Upper lobe of left lung (tissue), 6 donors: ENCODE measurements at regions not wholly inside any gene's neighbourhood (a gene's known extent, or its start where the extent isn't known, plus 50 kb on each side); places are given as distances from the start of the nearest gene placed in this dataset.

Experiments used
- ATAC-seq, 2 donors: fragments of 200-7000 bp; cut with Tn5 transposase; one replicate each; pipeline ENCODE4 v1.9.1; 2022; ENCODE audit warnings: mild to moderate bottlenecking in 2 of 2, moderate library complexity in 2 of 2; ENCODE audit not compliant: low FRiP score in 2 of 2
- DNase-seq, 2 donors: peaks; one replicate each; pipeline ENCODE4 v3.0.0-alpha.2; 2019 to 2020
- H3K27ac ChIP-seq, 4 donors: fragments of 200-600 bp; sonication (generic); one replicate each; pipeline ENCODE4 v1.5.1; 2016 to 2019
- H3K27me3 ChIP-seq, 4 donors: fragments of 200-600 bp; sonication (generic); one replicate each; pipeline ENCODE4 v1.5.1; 2017 to 2019
- H3K36me3 ChIP-seq, 4 donors: fragments of 200-600 bp; sonication (generic); one replicate each; pipeline ENCODE4 v1.5.1; 2016 to 2019
- H3K4me1 ChIP-seq, 4 donors: fragments of 200-600 bp; sonication (generic); one replicate each; pipeline ENCODE4 v1.5.1; 2018 to 2019
- H3K4me3 ChIP-seq, 4 donors: fragments of 200-600 bp; sonication (generic); one replicate each; pipeline ENCODE4 v1.5.1; 2017 to 2019; ENCODE audit warnings: mild to moderate bottlenecking in 2 of 4, moderate library complexity in 1 of 4
- H3K9me3 ChIP-seq, 4 donors: fragments of 200-600 bp; sonication (generic); one replicate each; pipeline ENCODE4 v1.5.1; 2018 to 2019
- CTCF ChIP-seq, 6 experiments: fragments of 450-650 bp in 4 of 6; fragments of 200-600 bp in 2 of 6; sonication (generic) in 2 of 6; IDR thresholded peaks; one replicate each; pipeline ENCODE4 v1.5.1; 2016 to 2019; ENCODE audit warnings: antibody characterized with exemption in 6 of 6
- EP300 ChIP-seq, 4 donors: sonication (generic); formaldehyde crosslinking; IDR thresholded peaks; one replicate each; pipeline ENCODE4 v1.5.1; 2017; ENCODE audit warnings: antibody characterized with exemption in 4 of 4, control low read depth in 2 of 4
- POLR2A ChIP-seq, 4 donors: fragments of 450-650 bp; IDR thresholded peaks; one replicate each; pipeline ENCODE4 v1.5.1; 2016 to 2017; ENCODE audit warnings: antibody characterized with exemption in 4 of 4, mild to moderate bottlenecking in 2 of 4
- POLR2AphosphoS5 ChIP-seq, 2 donors: sonication (generic); formaldehyde crosslinking; IDR thresholded peaks; one replicate each; pipeline ENCODE4 v1.5.1; 2017; ENCODE audit warnings: antibody characterized with exemption in 2 of 2
- WGBS, 2 donors: methylation state at CpG; one replicate each; pipeline ENCODE4 v1.1.5; 2017 to 2018; 5-methylcytosine and 5-hydroxymethylcytosine counted together
- donor health status: DM: no; HTN: no; CAD: no; lungs with moderate emphysema.
- donor health status: DM: no; HTN: yes; CAD: no; lungs with severe emphysema.

- peak in 1 of 2 donors; percentile 57 for DNase-seq
- Histone ChIP-seq H3K4me3 (no peak overlapping the region), H3K27me3 (no peaks in the 10 kb centered on the region), H3K36me3 (no peaks in the 10 kb centered on the region), H3K4me1 (no peaks in the 10 kb centered on the region), H3K9me3 (no peaks in the 10 kb centered on the region), H3K27ac (no peak overlapping the region)
- WGBS, 2 donors = 87% methylated on average over 9 of the region's 9 CpGs; no CpG with 5 or more reads in 1 of the 2 donors
- ATAC-seq = peak in 1 of 2 donors; percentile 8
- TF ChIP-seq POLR2AphosphoS5 (IDR thresholded peaks at IDR 0.05) (no peak), EP300 (IDR thresholded peaks at IDR 0.05) (no peak), POLR2A (IDR thresholded peaks at IDR 0.05) (no peak), CTCF (IDR thresholded peaks at IDR 0.05) (no peak)
These were observed 222.7 kb upstream of the MGMT start for GRCh38 chr10:129244298-129244697.

GRCh38 chr10:129244757-129245156, 222.3 kb upstream of the MGMT start:
- 90 to 94% methylated on average over 8 to 9 of the region's 9 CpGs for WGBS, 2 donors
- ATAC-seq = no peak

GRCh38 chr10:129253161-129253864, 213.7 kb upstream of the MGMT start:
- no peak for ATAC-seq
- Histone ChIP-seq H3K4me1 (peaks cover 0 to 6% (median under 1%) of the 10 kb centered on the region in 4 donors), H3K27me3 (no peaks in the 10 kb centered on the region), H3K36me3 (no peaks in the 10 kb centered on the region), H3K4me3 (no peak overlapping the region), H3K27ac (no peak overlapping the region), H3K9me3 (no peaks in the 10 kb centered on the region)
- DNase-seq = no peak
- no peak for TF ChIP-seq CTCF (IDR thresholded peaks at IDR 0.05)
- WGBS, 2 donors = 72 to 78% methylated on average over 12 of the region's 12 CpGs

More at GRCh38 chr10:129244757-129245156, 222.3 kb upstream of the MGMT start:
- no peaks in the 10 kb centered on the region for H3K9me3 ChIP-seq
- no peak for DNase-seq
- no peak overlapping the region for H3K4me3 ChIP-seq
- TF ChIP-seq CTCF (IDR thresholded peaks at IDR 0.05) (no peak), POLR2AphosphoS5 (IDR thresholded peaks at IDR 0.05) (no peak), EP300 (IDR thresholded peaks at IDR 0.05) (no peak), POLR2A (IDR thresholded peaks at IDR 0.05) (no peak)
- no peaks in the 10 kb centered on the region for H3K36me3 ChIP-seq
- H3K27me3 ChIP-seq = no peaks in the 10 kb centered on the region
- H3K27ac ChIP-seq = no peak overlapping the region
- no peaks in the 10 kb centered on the region for H3K4me1 ChIP-seq

GRCh38 chr10:129253865-129254179, 213.2 kb upstream of the MGMT start:
- ATAC-seq = no peak
- Histone ChIP-seq H3K4me1 (peaks cover 0 to 11% (median 3%) of the 10 kb centered on the region in 4 donors), H3K4me3 (no peak overlapping the region), H3K27me3 (no peaks in the 10 kb centered on the region), H3K9me3 (no peaks in the 10 kb centered on the region), H3K36me3 (no peaks in the 10 kb centered on the region), H3K27ac (no peak overlapping the region)
- no peak for TF ChIP-seq CTCF (IDR thresholded peaks at IDR 0.05)
- TF ChIP-seq POLR2AphosphoS5 (IDR thresholded peaks at IDR 0.05) = no peak
- DNase-seq = no peak
- 55 to 71% methylated on average over 7 of the region's 7 CpGs for WGBS, 2 donors

GRCh38 chr10:129258283-129258923, 208.6 kb upstream of the MGMT start:
- Histone ChIP-seq H3K27me3 (no peaks in the 10 kb centered on the region), H3K36me3 (no peaks in the 10 kb centered on the region), H3K9me3 (no peaks in the 10 kb centered on the region), H3K27ac (peak overlapping the region in 1 of 4 donors; percentile 54), H3K4me3 (no peak overlapping the region), H3K4me1 (peaks cover 0 to 15% (median 3%) of the 10 kb centered on the region in 4 donors)
- 45 to 51% methylated on average over 9 of the region's 9 CpGs for whole genome bisulfite sequencing, 2 donors
- ATAC-seq (peak in 1 of 2 donors; percentile 47), DNase-seq (no peak)
- no peak for TF ChIP-seq POLR2A (IDR thresholded peaks at IDR 0.05)
- no peak for TF ChIP-seq POLR2AphosphoS5 (IDR thresholded peaks at IDR 0.05)
